Mesenchymal stem cell (in vitro differentiated cells and primary cell): ENCODE measurements at regions not wholly inside any gene's neighbourhood (a gene's known extent, or its start where the extent isn't known, plus 50 kb on each side); places are given as distances from the start of the nearest gene placed in this dataset.

Source experiments
- DNase-seq: peaks from one replicate; pipeline ENCODE4 v3.0.0-alpha.2; 2013
- H2AFZ ChIP-seq: one replicate; pipeline ENCODE4 v1.6.1; 2013; ENCODE audit warnings: low read depth, mild to moderate bottlenecking, control low read depth, inconsistent platforms, low read length, moderate library complexity
- H2AK5ac ChIP-seq: 2 replicates; pipeline ENCODE4 v1.6.1; 2013; ENCODE audit warnings: low read length, moderate library complexity, mild to moderate bottlenecking, inconsistent platforms; ENCODE audit not compliant: severe bottlenecking
- H2BK120ac ChIP-seq: one replicate; pipeline ENCODE4 v1.6.1; 2013; ENCODE audit warnings: low read depth, mild to moderate bottlenecking, inconsistent platforms, low read length, moderate library complexity
- H2BK12ac ChIP-seq, 2 experiments: one replicate each; pipeline ENCODE4 v1.6.1; 2013; ENCODE audit warnings: inconsistent platforms in 2 of 2, low read length in 2 of 2, mild to moderate bottlenecking in 2 of 2, moderate library complexity in 2 of 2, control low read depth in 1 of 2
- H2BK15ac ChIP-seq: one replicate; pipeline ENCODE4 v1.6.1; 2013; ENCODE audit warnings: mild to moderate bottlenecking, low read depth, inconsistent platforms; ENCODE audit not compliant: poor library complexity, severe bottlenecking
- H2BK5ac ChIP-seq: 2 replicates; pipeline ENCODE4 v1.6.1; 2013; ENCODE audit warnings: low read depth, mild to moderate bottlenecking, low read length, control low read depth, inconsistent platforms; ENCODE audit not compliant: poor library complexity, severe bottlenecking
- H3K14ac ChIP-seq, 2 experiments: one replicate each; pipeline ENCODE4 v1.6.1; 2013; ENCODE audit warnings: inconsistent platforms in 2 of 2, low read length in 2 of 2, control low read depth in 1 of 2, mild to moderate bottlenecking in 1 of 2, moderate library complexity in 1 of 2
- H3K18ac ChIP-seq, 2 experiments: one replicate each; pipeline ENCODE4 v1.6.1; 2013; ENCODE audit warnings: inconsistent platforms in 2 of 2, low read length in 2 of 2, control low read depth in 1 of 2, low read depth in 1 of 2, mild to moderate bottlenecking in 1 of 2
- H3K23ac ChIP-seq, 2 experiments: one replicate each; pipeline ENCODE4 v1.6.1; 2013; ENCODE audit warnings: inconsistent platforms in 2 of 2, low read length in 2 of 2, mild to moderate bottlenecking in 2 of 2, moderate library complexity in 2 of 2, control low read depth in 1 of 2
- H3K27ac ChIP-seq: 2 replicates; pipeline ENCODE4 v1.5.1; 2013; ENCODE audit warnings: mild to moderate bottlenecking, moderate library complexity, low read length, control low read depth, inconsistent platforms; ENCODE audit not compliant: poor library complexity, severe bottlenecking
- H3K27me3 ChIP-seq, 2 experiments: 2 replicates each; pipeline versions ENCODE4 v1.6.1 to v1.7.0; 2013; ENCODE audit warnings: low read length in 2 of 2, mild to moderate bottlenecking in 2 of 2, moderate library complexity in 2 of 2, control low read depth in 1 of 2, inconsistent platforms in 1 of 2; ENCODE audit not compliant: control insufficient read depth in 1 of 2, insufficient read depth in 1 of 2
- H3K36me3 ChIP-seq, 2 experiments: 2 replicates each; pipeline versions ENCODE4 v1.6.1 to v1.7.0; 2013; ENCODE audit warnings: low read length in 2 of 2, control low read depth in 1 of 2, inconsistent platforms in 1 of 2, low read depth in 1 of 2, mild to moderate bottlenecking in 1 of 2; ENCODE audit not compliant: insufficient read depth in 2 of 2, control insufficient read depth in 1 of 2
- H3K4ac ChIP-seq, 2 experiments: one replicate each; pipeline ENCODE4 v1.6.1; 2013; ENCODE audit warnings: inconsistent platforms in 2 of 2, low read length in 2 of 2, mild to moderate bottlenecking in 2 of 2, moderate library complexity in 2 of 2, control low read depth in 1 of 2, low read depth in 1 of 2
- H3K4me1 ChIP-seq: 2 replicates; pipeline ENCODE4 v1.6.1; 2013; ENCODE audit warnings: low read depth, low read length, control low read depth; ENCODE audit not compliant: control insufficient read depth, insufficient read depth
- H3K4me2 ChIP-seq: 2 replicates; pipeline ENCODE4 v1.6.1; 2013; ENCODE audit warnings: low read length, mild to moderate bottlenecking, inconsistent platforms; ENCODE audit not compliant: poor library complexity, severe bottlenecking
- H3K4me3 ChIP-seq, 2 experiments: 2 replicates each; pipeline versions ENCODE4 v1.5.1 to v1.7.0; 2013; ENCODE audit warnings: low read length in 2 of 2, mild to moderate bottlenecking in 2 of 2, control low read depth in 1 of 2, low read depth in 1 of 2; ENCODE audit not compliant: insufficient read depth in 1 of 2
- H3K79me1 ChIP-seq: replicated peaks from 2 replicates; pipeline ENCODE4 v1.6.1; 2013; ENCODE audit warnings: mild to moderate bottlenecking, control low read depth, low read length, inconsistent platforms; ENCODE audit not compliant: poor library complexity, severe bottlenecking
- H3K9ac ChIP-seq: 2 replicates; pipeline ENCODE4 v1.7.0; 2013; ENCODE audit warnings: mild to moderate bottlenecking, low read length, moderate library complexity
- H3K9me3 ChIP-seq: 2 replicates; pipeline ENCODE4 v1.7.0; 2013; ENCODE audit warnings: mild to moderate bottlenecking, low read length; ENCODE audit not compliant: control insufficient read depth
- H4K8ac ChIP-seq: one replicate; pipeline ENCODE4 v1.6.1; 2013; ENCODE audit warnings: inconsistent platforms, mild to moderate bottlenecking, low read length, moderate library complexity
- H4K91ac ChIP-seq: one replicate; pipeline ENCODE4 v1.6.1; 2013; ENCODE audit warnings: mild to moderate bottlenecking, low read length, inconsistent platforms
- WGBS: methylation state at CpG from one replicate; pipeline ENCODE4 v1.1.7; 2013; ENCODE audit warnings: mixed read lengths; 5-methylcytosine and 5-hydroxymethylcytosine counted together

DNA sequence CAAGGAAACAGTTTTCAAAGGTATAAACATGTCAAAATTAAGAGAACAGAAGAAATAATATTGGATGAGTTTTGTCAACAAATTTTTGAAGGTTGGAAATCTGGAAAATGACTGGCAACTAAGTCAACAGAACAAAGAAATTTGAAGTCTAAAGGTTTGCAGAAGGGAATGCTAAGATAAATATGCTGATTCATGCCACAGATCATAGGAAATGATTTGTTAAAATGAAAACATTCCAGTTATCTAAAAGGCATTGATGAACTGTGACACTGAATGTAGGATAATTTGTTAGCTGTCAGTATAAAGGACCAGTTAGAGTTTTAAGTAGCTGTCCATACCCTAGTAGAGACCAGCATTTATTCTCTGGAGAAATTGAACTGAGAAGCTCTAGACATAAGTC lies 157.9 kb upstream of the CHRM3 start:
- no peak for DNase-seq
- no peak overlapping the region for H3K4me2 ChIP-seq
- H2BK12ac ChIP-seq: no peak overlapping the region
- no peak overlapping the region for H3K27ac ChIP-seq
- no peaks in the 10 kb centered on the region for H3K36me3 ChIP-seq
- H3K9me3 ChIP-seq: peaks cover 48% of the 10 kb centered on the region
- H2BK15ac ChIP-seq: no peak overlapping the region
- no peak overlapping the region for H2AFZ ChIP-seq
- H2BK5ac ChIP-seq: no peak overlapping the region
- H3K4ac ChIP-seq: no peak overlapping the region
- no peak overlapping the region for H4K8ac ChIP-seq
- no peak overlapping the region for H3K9ac ChIP-seq
- no peak overlapping the region for H2AK5ac ChIP-seq
- H3K23ac ChIP-seq: no peak overlapping the region
- no peak overlapping the region for H4K91ac ChIP-seq
- H3K4me3 ChIP-seq: no peak overlapping the region
- no peaks in the 10 kb centered on the region for H3K27me3 ChIP-seq
- H3K4me1 ChIP-seq: no peaks in the 10 kb centered on the region
- H3K14ac ChIP-seq: no peak overlapping the region
- no peak overlapping the region for H3K18ac ChIP-seq
- no peak overlapping the region for H2BK120ac ChIP-seq
- H3K79me1 ChIP-seq: no peaks in the 10 kb centered on the region

DNA sequence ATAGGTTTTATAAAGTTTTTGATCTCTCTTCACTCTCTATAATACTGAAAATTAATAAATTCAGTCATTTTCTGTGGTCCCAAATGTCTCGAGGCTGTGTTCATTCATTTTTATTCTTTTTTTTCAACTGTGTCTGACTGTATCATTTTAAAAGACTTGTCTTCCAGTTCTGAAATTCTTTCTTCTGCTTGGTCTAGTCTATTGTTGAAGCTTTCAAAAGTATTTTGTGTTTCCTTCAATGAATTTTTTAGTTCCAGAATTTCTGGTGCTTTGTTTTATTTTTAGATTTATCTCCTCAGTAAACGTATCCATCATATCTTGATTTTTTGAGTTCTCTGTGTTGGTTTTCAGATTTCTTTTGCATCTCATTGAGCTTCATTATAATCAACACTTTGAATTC lies 161.0 kb upstream of the CHRM3 start:
- no CpG with 5 or more reads among the region's 2 CpGs for WGBS
- Histone ChIP-seq H2BK15ac (no peak overlapping the region), H3K4me1 (no peaks in the 10 kb centered on the region)

DNA sequence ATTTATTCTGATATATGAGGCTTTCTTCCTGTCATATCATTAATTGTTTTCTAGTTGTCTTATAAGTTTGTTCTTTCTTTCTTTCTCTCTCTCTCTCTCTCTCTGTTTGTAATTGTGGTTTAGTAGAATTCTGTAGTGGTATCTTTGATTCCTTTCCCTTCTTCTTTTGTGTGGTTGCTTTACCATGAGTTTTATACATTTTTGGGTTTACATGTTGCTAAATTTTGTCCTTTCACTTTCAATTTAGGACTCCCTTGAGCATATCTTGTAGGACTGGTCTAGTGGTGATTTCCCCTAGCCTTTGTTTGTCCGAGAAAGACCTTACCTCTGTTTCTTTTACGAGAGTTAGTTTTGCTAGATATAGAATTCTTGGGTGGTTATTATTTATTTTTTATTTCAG lies 162.3 kb upstream of the CHRM3 start:
- Histone ChIP-seq H3K4me2 (no peak overlapping the region), H2BK12ac (no peak overlapping the region), H4K8ac (no peak overlapping the region), H3K36me3 (no peaks in the 10 kb centered on the region), H3K9ac (no peak overlapping the region), H3K14ac (no peak overlapping the region), H3K23ac (no peak overlapping the region), H3K4me3 (no peak overlapping the region), H3K79me1 (no peaks in the 10 kb centered on the region), H3K18ac (no peak overlapping the region), H3K27me3 (no peaks in the 10 kb centered on the region), H2BK15ac (no peak overlapping the region), H2AK5ac (no peak overlapping the region), H3K4me1 (no peaks in the 10 kb centered on the region), H2AFZ (no peak overlapping the region), H4K91ac (no peak overlapping the region), H2BK5ac (no peak overlapping the region), H3K4ac (no peak overlapping the region), H2BK120ac (no peak overlapping the region), H3K27ac (no peak overlapping the region), H3K9me3 (peaks cover 90% of the 10 kb centered on the region)
- 65% methylated on average over 2 of the region's 2 CpGs for WGBS
- no peak for DNase-seq

More for the DNA sequence above, 161.0 kb upstream of the CHRM3 start:
- DNase-seq: no peak
- H3K14ac ChIP-seq: no peak overlapping the region
- no peak overlapping the region for H3K27ac ChIP-seq
- H3K23ac ChIP-seq: no peak overlapping the region
- no peaks in the 10 kb centered on the region for H3K79me1 ChIP-seq
- no peak overlapping the region for H3K18ac ChIP-seq
- H3K9ac ChIP-seq: no peak overlapping the region
- H2BK120ac ChIP-seq: no peak overlapping the region
- no peak overlapping the region for H2BK12ac ChIP-seq
- no peak overlapping the region for H2AFZ ChIP-seq
- H2BK5ac ChIP-seq: no peak overlapping the region
- H4K8ac ChIP-seq: no peak overlapping the region
- H3K9me3 ChIP-seq: peaks cover 77% of the 10 kb centered on the region
- H3K4me2 ChIP-seq: no peak overlapping the region
- H3K36me3 ChIP-seq: no peaks in the 10 kb centered on the region
- H3K4me3 ChIP-seq: no peak overlapping the region
- H3K27me3 ChIP-seq: no peaks in the 10 kb centered on the region
- no peak overlapping the region for H2AK5ac ChIP-seq
- H3K4ac ChIP-seq: no peak overlapping the region
- H4K91ac ChIP-seq: no peak overlapping the region

DNA sequence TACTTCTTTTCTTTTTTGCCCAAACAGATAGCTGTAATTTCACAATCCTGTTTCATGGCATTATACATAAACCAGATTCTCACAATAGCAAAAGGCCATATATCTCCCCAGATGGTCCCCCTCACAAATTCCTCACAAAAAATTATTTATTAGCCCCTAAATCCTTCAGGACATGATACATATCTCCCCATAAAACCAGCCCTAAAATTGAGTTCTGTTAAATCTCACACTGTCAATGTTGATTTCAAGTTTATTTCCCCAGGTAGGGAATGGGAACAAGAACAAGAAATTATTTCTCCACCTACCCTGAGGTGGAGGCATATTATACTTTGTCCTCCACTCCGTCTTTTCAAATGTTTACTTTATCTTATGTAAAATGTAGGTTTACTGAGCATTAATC lies 163.4 kb upstream of the CHRM3 start:
- Histone ChIP-seq H2BK5ac (no peak overlapping the region), H2BK120ac (no peak overlapping the region), H3K4me1 (no peaks in the 10 kb centered on the region), H2BK15ac (no peak overlapping the region), H3K18ac (no peak overlapping the region), H3K23ac (no peak overlapping the region), H3K9ac (no peak overlapping the region), H3K14ac (no peak overlapping the region), H3K4me3 (no peak overlapping the region), H3K9me3 (peaks cover 84% of the 10 kb centered on the region), H3K4ac (no peak overlapping the region), H3K27ac (no peak overlapping the region), H3K79me1 (no peaks in the 10 kb centered on the region), H3K36me3 (no peaks in the 10 kb centered on the region), H3K27me3 (no peaks in the 10 kb centered on the region), H4K8ac (no peak overlapping the region), H3K4me2 (no peak overlapping the region), H2BK12ac (no peak overlapping the region), H2AK5ac (no peak overlapping the region), H4K91ac (no peak overlapping the region), H2AFZ (no peak overlapping the region)
- WGBS: no CpG with 5 or more reads among the region's 1 CpG
- no peak for DNase-seq
